Adrenal gland (tissue), 5 donors: ENCODE measurements at regions not wholly inside any gene's neighbourhood (a gene's known extent, or its start where the extent isn't known, plus 50 kb on each side); places are given as distances from the start of the nearest gene placed in this dataset.

Source experiments
- CTCF ChIP-seq, 6 experiments: fragments of 450-650 bp in 4 of 6; fragments of 200-600 bp in 2 of 6; sonication (generic) in 1 of 6; IDR thresholded peaks; 1 replicate in 5 of 6; 2 replicates in 1 of 6; pipeline versions ENCODE4 v1.5.1 to v1.8.0; 2016 to 2021; ENCODE audit warnings: antibody characterized with exemption in 6 of 6, mild to moderate bottlenecking in 2 of 6, moderate library complexity in 1 of 6
- POLR2A ChIP-seq, 2 donors: fragments of 450-650 bp; IDR thresholded peaks; one replicate each; pipeline ENCODE4 v1.6.1; 2017; ENCODE audit warnings: antibody characterized with exemption in 2 of 2, mild to moderate bottlenecking in 2 of 2, moderate library complexity in 1 of 2
- donor health status: DM: no; HTN: no; CAD: no.

- TF ChIP-seq CTCF (IDR thresholded peaks at IDR 0.05) (no peak), POLR2A (IDR thresholded peaks at IDR 0.05) (no peak)
Observed at GRCh38 chr6:63094947-63095346, 116.3 kb upstream of the FKBP1C start.
